NCI-H1436 (cell line): ENCODE measurements at regions not wholly inside any gene's neighbourhood (a gene's known extent, or its start where the extent isn't known, plus 50 kb on each side); places are given as distances from the start of the nearest gene placed in this dataset.
A peak's percentile ranks its signal among the peaks of the same experiment; 100 is the strongest.

Experiments used
- DNase-seq: peaks from one replicate; lab custom pipeline; 2025; lab: John Stamatoyannopoulos, UW

- no peak for DNase-seq
These were observed 223.8 kb downstream of the PTPRU start for GRCh38 chr1:29460041-29460610.

DNA sequence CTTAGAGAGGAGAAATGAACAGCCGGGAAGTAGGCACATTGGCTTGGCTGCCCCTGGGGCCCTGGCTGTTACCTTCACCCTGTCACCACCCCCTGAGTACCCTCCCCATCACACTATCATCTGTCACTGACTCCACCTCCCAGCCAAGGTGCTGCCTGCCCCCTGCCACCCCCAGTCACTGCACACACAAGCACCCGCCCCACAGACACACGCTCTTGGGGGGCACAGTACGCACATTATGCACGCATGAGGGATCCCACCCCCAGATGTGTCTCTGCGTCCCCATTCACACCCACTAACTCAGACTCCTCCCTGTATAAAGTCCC is 223.3 kb downstream of the PTPRU start:
- DNase-seq, result no peak

DNA sequence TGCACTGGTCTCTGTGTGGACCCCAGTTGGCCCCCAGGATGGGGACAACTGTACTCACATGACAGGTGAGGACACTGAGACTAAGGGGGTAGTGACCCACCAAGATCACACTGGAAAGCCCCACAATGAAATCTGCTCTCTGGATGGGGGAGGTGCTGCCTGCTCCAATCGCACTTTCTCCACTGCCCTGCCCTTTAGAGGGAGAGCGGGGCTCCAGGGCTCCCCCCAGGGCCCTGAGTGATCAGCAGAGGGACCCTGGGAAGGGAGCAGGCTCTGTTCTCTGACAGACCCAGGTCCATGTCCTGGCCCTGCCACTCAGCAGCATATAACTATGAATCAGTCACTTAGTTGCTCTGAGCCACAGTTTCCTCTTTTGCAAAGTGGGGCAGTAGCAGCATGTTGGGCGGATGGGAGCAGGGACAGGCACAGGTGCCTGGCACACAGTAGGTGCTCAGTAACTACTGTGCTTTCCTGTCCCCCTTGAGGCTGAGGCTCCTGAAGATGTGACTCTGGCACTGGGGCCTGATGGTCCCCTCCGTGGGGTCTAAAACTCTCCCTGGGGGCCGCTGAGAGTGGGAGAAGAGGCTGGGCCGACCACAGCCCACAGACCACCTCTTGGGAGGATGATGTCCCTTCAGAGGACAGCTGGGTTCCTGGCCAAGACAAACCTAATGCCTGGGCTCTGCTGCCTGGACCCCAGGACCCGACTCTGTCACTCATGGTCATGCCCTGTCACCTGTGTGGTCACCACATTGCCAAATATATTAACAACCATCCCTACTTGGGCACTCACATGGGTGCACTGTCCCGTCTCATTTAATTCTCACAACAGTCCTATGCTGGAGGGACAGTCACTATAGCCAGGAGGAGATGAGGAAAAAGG is 222.7 kb downstream of the PTPRU start:
- no peak for DNase-seq

DNA sequence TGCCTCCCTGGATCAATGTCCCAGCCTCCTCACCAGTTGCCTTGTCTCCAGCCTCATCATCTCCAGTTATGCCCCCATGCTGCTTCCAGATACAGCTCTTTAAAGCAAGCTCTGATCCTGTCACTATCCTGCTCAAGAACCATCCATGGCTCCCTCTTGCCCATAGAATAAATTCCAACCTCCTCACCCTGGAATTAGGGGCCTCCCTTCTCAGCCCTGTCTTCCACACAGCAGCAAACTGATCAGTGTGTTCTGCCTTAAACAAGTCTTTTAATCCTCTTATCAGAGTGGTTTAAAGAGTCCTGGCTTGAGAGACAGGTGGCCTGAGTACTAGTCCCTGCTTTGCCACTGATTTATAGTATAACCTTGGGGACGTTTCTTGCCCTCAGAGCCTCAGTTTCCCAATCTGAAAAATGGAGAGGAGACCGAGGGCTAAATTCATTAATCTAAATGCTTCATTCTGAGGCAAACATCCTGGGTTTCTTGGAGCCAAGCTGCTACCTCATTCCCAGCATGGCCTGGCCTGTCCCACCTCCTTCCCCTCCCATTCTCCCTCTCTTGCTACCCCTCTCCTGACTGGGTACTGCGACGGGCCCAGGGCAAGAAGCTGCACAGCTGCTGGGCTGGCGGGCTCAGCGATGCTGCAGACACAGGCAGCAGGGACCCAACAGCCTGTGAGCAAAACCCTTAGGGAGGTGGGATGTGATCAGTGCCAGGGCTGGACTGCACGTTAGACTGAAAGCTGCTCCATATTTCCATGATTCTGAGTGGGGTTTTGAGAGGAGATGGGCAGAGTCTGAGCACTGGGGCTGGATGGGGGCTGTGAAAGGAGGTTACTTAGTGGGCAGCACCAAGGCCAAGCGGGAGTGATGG is 221.4 kb downstream of the PTPRU start:
- no peak for DNase-seq

DNA sequence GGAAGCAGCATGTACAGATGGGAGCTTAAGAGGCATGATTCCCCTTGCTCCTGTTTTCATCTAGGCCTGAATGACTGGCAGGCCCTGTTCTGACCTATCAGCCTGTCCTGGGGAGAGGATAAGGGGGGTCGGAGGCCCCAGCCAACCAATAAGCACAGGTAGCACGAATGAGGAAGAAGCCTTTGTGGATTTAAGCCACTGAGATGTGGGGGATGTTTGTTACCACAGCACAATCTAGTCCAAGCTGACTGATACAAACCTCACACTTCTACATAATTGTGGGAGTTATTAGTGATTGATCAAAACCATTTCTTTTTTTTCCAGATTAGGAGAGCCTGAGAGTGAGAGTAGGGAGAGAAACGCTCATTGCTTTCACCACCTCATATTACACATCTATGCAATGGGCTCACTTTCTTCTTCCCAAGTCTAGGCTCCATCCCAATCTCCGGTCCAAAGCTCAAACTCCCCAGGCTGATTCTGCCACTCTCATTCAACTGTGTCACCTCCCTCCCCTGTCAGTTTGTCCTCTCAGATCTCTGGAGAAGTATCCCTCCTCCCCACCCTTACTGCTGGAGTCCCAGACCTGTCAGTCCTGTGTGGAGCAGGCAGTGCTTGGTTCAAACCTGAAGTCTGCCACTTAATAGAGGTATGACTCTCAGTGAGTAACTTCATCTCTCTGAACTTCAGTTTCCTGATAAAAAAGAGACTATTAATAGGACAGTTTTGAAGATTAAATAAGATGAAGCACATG is 220.5 kb downstream of the PTPRU start:
- DNase-seq, result no peak

DNA sequence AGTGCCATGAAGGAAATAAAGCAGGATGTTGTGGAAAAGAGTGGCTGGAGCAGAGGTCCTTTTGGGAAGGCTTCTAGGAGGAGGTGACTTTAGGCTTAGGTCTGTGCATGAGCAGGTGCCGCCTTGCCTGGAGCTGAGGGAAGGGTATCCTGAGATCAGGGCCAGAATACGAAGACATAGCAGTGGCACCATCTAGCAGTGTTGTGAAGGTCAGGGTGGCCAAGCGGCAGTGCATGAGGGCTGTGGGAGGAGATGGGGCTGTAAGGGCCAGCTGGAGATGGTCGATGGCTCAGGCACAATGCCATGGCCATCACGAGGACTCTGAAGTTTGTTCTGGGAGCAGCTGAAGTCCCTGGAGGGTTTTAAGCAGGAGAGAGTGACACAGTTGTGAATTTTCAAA is 219.5 kb downstream of the PTPRU start:
- DNase-seq, result no peak

- DNase-seq, result no peak
These were observed 218.5 kb downstream of the PTPRU start for GRCh38 chr1:29454616-29455380.

- peak; percentile 87 for DNase-seq
These were observed 217.3 kb downstream of the PTPRU start for GRCh38 chr1:29453502-29454240.

DNA sequence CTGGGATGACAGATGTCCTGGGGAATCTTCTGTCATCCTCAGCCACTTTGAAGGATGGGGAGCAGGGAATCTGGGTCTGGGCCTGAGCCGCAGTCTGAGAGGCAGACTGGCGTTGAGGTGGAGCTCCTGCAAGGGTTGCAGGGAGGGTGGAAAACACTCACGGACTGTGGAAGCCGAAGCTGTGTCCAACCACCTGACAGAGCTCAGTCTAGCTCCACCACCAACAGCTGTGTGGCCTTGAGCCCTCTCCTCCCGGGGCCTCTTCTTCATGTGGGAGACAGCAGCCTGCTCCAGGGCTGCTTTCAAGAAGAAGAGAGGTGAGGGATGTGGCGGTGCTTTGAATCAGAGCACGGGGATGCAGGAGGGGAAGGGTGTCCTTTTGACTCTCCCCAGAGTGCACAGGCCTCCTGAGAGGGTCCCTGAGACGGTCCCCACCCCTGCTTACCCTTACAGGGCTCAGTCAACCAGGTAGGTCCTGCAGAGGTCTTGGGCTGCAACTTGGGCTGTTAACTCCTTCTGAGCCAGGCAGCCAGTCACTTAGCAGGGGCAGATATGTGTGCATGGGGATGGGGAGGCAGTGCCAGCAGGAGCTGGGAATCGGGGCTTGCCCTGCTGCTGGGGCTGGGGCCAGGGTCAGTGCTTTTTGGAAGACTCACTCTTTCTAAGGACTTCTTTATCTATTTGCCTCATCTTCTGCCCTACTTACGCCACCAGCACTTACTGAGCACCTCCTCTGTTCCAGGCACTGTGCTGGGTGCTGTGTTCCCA is 216.3 kb downstream of the PTPRU start:
- DNase-seq, result no peak

DNA sequence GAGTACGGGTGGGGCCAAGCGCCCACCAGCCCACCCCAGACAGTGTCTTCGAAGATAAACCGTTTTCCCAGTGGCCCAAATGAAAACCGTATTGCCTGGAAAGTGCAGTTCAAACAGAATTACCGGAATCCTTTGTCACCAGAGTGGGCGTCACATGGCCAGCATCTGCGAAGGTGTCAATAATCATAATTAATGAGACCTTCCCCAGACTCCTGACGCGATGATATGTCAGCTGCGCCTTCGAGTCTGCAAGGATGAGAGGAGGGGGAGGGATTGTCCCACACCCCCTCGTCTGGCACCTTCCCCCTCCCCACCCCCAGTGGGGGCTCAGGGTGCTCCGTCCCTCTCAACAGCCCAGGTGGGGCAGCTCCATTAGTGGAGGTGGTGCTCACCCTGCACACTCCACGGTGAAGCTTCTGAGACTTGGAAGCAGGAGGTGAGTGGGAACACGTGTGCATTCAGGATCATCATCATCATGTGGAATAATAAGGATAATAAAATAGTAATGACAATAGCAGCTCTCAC is 215.1 kb downstream of the PTPRU start:
- DNase-seq, result no peak

- DNase-seq, result no peak
These were observed 214.3 kb downstream of the PTPRU start for GRCh38 chr1:29450591-29450990.

GRCh38 chr1:29448456-29449235 is 212.3 kb downstream of the PTPRU start:
- DNase-seq, result no peak

- no peak for DNase-seq
These were observed 211.0 kb downstream of the PTPRU start for GRCh38 chr1:29447368-29447767.

DNA sequence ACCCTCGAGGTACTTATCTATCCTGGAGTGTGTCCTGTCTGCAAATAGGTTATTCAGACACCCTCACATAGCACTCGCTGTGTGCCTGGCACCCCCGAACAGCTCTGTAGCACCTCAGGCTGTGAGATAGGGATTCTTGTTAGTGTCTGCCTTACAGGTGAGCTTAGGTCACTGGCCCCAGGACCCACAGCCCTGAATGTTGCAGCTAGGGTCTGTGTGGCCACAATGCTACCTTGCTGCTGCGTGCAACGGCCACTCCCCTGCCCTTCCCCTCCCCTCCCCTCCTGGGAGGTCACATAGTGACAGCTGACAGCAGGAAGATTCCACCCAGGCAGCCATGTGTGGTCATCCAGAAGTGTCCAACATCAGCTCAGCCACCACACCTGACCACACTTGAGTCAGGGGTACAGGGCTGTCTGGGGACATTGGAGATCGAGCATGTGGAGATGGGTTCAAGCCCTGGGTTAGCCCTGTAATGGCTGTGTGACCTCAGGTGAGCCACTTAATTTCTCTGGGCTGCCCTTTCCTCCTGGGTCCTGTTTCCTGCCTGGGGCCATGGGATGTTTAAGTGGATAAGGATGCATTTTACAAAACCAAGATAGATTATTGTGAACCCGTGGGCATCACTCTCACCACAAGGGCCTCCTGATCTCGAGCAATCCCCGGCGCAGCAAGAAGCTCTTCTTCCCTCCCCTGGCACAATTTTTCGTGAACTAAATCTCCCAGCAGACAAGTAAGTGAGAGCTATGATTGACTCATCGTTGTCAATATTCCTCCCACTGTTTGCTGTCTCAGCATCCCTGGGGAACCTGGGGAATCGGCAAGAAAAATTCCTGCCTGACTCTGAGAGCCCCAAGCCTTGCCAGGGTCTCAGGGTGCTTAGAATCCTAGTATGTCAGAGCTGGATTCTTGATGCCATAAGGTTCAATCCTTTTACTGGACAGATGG is 208.7 kb downstream of the PTPRU start:
- no peak for DNase-seq

- DNase-seq, result no peak
These were observed 207.9 kb downstream of the PTPRU start for GRCh38 chr1:29444081-29444715.

- no peak for DNase-seq
These were observed 205.8 kb downstream of the PTPRU start for GRCh38 chr1:29441916-29442668.
